PC-3 (cell line): ENCODE measurements at regions not wholly inside any gene's neighbourhood (a gene's known extent, or its start where the extent isn't known, plus 50 kb on each side); places are given as distances from the start of the nearest gene placed in this dataset.

Experiments
- ATAC-seq: fragments of 200-7000 bp; cut with Tn5 transposase; 2 replicates; pipeline ENCODE4 v1.9.1; 2020; ENCODE audit warnings: mild to moderate bottlenecking, moderate library complexity
- BruUV-seq: library from RNA; stranded (reverse); fragments of 400-500 nt; replicated peaks from 2 replicates; lab custom pipeline; 2021; lab: Mats Ljungman, UMichigan
- CTCF ChIA-PET: fragments of 300-600 bp; sonication (Branson Sonifier 250); formaldehyde crosslinking; loops from one replicate; lab custom pipeline; 2022; ENCODE audit warnings: antibody characterized with exemption; lab: Charles Lee
- POLR2A ChIA-PET: fragments of 300-600 bp; sonication (Branson Sonifier 250); formaldehyde crosslinking; loops from one replicate; lab custom pipeline; 2022; ENCODE audit warnings: antibody characterized with exemption; ENCODE audit not compliant: unreplicated experiment; lab: Charles Lee
- DNase-seq: peaks from one replicate; pipeline ENCODE4 v3.0.0-alpha.2; 2015
- H2AFZ ChIP-seq: fragments of 300-600 bp; sonication (generic); 2 replicates; pipeline ENCODE4 v1.6.0; 2016; ENCODE audit warnings: antibody characterized with exemption, low read length
- H3F3A ChIP-seq: fragments of 300-600 bp; sonication (generic); one replicate; pipeline ENCODE4 v1.6.0; 2017; ENCODE audit warnings: antibody characterized with exemption, low read length, control low read depth, mild to moderate bottlenecking; ENCODE audit not compliant: unreplicated experiment
- H3K27ac ChIP-seq: fragments of 300-600 bp; sonication (generic); 2 replicates; pipeline ENCODE4 v1.5.1; 2016; ENCODE audit warnings: mild to moderate bottlenecking, low read length
- H3K27me3 ChIP-seq: fragments of 300-600 bp; sonication (generic); 2 replicates; pipeline ENCODE4 v1.6.1; 2016; ENCODE audit warnings: low read length, mixed read lengths
- H3K36me3 ChIP-seq: fragments of 300-600 bp; sonication (generic); 2 replicates; pipeline ENCODE4 v1.6.1; 2016; ENCODE audit warnings: low read depth, mixed run types, low read length, mixed read lengths
- H3K4me1 ChIP-seq: fragments of 300-600 bp; sonication (generic); 2 replicates; pipeline ENCODE4 v1.5.1; 2016; ENCODE audit warnings: low read length; ENCODE audit not compliant: insufficient read depth
- H3K4me2 ChIP-seq: fragments of 300-600 bp; sonication (generic); 2 replicates; pipeline ENCODE4 v1.6.0; 2016; ENCODE audit warnings: low read length
- H3K4me3 ChIP-seq: fragments of 300-600 bp; sonication (generic); 2 replicates; pipeline ENCODE4 v1.5.1; 2016; ENCODE audit warnings: mild to moderate bottlenecking, low read length, mixed read lengths
- H3K79me2 ChIP-seq: fragments of 300-600 bp; sonication (generic); 2 replicates; pipeline ENCODE4 v1.6.1; 2017; ENCODE audit warnings: low read length, mixed read lengths
- H3K9ac ChIP-seq: fragments of 300-600 bp; sonication (generic); 2 replicates; pipeline ENCODE4 v1.6.0; 2016; ENCODE audit warnings: mild to moderate bottlenecking, low read length
- H3K9me2 ChIP-seq: fragments of 300-600 bp; sonication (generic); replicated peaks from 2 replicates; pipeline ENCODE4 v1.6.1; 2016; ENCODE audit warnings: mixed run types, low read length, mixed read lengths
- H3K9me3 ChIP-seq: fragments of 300-600 bp; sonication (generic); 2 replicates; pipeline ENCODE4 v1.6.1; 2016; ENCODE audit warnings: low read length, mixed read lengths
- H4K20me1 ChIP-seq: fragments of 300-600 bp; sonication (generic); 2 replicates; pipeline ENCODE4 v1.6.1; 2016; ENCODE audit warnings: low read length, mixed read lengths
- CTCF ChIP-seq: fragments of 300-600 bp; sonication (generic); conservative IDR thresholded peaks from 2 replicates; pipeline ENCODE4 v1.5.1; 2017; ENCODE audit warnings: antibody characterized with exemption, low read depth, mild to moderate bottlenecking, low read length
- EZH2 ChIP-seq: fragments of 300-600 bp; sonication (generic); IDR thresholded peaks from one replicate; pipeline ENCODE4 v1.6.1; 2017; ENCODE audit warnings: antibody characterized with exemption, mild to moderate bottlenecking, low read length; ENCODE audit not compliant: unreplicated experiment
- EZH2phosphoT487 ChIP-seq: fragments of 300-600 bp; sonication (generic); IDR thresholded peaks from 2 replicates; pipeline ENCODE4 v1.6.1; 2018; ENCODE audit warnings: mild to moderate bottlenecking, antibody characterized with exemption, low read length, borderline replicate concordance
- intact Hi-C: fragments of 100-400 bp; cut with micrococcal nuclease; formaldehyde crosslinking; loops from 2 replicates; pipeline ENCODE4 v1.9.0; 2023

DNA sequence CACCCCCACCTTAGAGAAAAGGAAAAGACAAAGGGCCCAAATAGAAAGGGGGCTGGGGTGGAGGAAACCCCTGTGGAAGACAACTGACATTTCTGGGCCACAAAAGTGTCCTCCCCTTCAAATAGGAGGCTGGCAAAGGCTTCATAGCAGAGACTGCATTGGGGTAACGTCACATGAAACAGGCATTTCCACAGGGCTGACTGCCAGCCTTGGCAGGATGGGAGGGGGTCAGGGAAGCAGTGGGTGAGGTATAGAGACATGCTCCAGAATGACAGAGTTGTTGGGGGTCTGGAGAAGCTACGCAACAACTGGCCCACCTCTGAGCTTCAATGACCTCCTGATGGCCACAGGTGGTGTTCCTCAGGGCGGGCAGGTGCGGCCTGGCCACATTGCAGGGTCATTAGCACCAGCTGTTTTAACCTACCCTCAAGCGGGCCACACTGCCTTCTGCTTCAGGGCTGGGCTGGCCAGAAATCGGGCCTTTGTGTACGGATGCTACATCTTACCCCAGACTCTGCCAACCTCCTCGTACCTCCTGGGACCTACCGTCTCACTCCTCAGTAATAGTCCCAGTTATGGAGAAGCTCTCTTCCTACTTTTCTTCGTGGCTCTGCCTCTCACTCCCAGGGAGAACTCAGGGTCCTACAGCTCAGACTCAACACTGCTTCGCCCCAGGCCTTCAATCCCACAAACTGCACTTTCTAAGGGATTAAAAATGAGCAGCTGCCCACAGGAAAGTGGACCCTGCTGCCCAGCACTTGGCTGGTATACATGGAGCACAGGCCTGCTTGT is 160.0 kb upstream of the NCAM1 start:
- H2AFZ ChIP-seq, result no peak overlapping the region
- ATAC-seq, result no peak
- H3K4me1 ChIP-seq, result no peaks in the 10 kb centered on the region
- no peak for DNase-seq
- ChIA-PET POLR2A (no interaction called here), CTCF (no interaction called here)
- no peak overlapping the region for H3K9ac ChIP-seq
- H3K27ac ChIP-seq, result no peak overlapping the region
- no peaks in the 10 kb centered on the region for H3K9me2 ChIP-seq
- H4K20me1 ChIP-seq, result no peaks in the 10 kb centered on the region
- intact Hi-C loops, result no loop called here
- H3K9me3 ChIP-seq, result no peaks in the 10 kb centered on the region
- H3K4me2 ChIP-seq, result no peak overlapping the region
- H3K36me3 ChIP-seq, result no peaks in the 10 kb centered on the region
- no peak for TF ChIP-seq EZH2
- no peaks in the 10 kb centered on the region for H3K79me2 ChIP-seq
- H3K4me3 ChIP-seq, result no peak overlapping the region
- no TSS peak for BruUV-seq
- 0 out of 2 replicates have a peak, but pooled peaks cover 3% of the 10 kb centered on the region for H3K27me3 ChIP-seq
- no peaks in the 10 kb centered on the region for H3F3A ChIP-seq

DNA sequence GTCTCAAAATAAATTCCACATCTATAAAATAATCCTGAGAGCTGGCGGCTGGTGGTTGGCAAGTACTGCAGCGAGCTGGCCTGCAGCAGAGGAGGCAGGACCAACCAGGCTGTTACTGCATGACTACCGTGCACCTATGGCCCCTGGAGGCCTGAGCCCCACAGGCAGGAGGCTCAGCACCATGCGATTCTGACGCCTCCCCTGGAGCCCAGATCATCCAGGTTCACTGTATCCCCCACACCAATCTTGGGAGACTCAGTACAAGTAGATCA is 159.5 kb upstream of the NCAM1 start:
- Histone ChIP-seq H3K4me3 (no peak overlapping the region), H3K4me2 (no peak overlapping the region), H3K9ac (no peak overlapping the region), H3K27me3 (0 out of 2 replicates have a peak, but pooled peaks cover 3% of the 10 kb centered on the region), H3K36me3 (no peaks in the 10 kb centered on the region), H3K4me1 (no peaks in the 10 kb centered on the region), H3K27ac (no peak overlapping the region), H3K9me3 (no peaks in the 10 kb centered on the region), H3K9me2 (no peaks in the 10 kb centered on the region), H3F3A (no peaks in the 10 kb centered on the region), H3K79me2 (no peaks in the 10 kb centered on the region), H4K20me1 (no peaks in the 10 kb centered on the region), H2AFZ (no peak overlapping the region)
- no peak for ATAC-seq
- ChIA-PET CTCF (no interaction called here), POLR2A (no interaction called here)
- BruUV-seq, result no TSS peak
- TF ChIP-seq CTCF (no peak), EZH2phosphoT487 (no peak)
- DNase-seq, result no peak
- intact Hi-C loops, result no loop called here

DNA sequence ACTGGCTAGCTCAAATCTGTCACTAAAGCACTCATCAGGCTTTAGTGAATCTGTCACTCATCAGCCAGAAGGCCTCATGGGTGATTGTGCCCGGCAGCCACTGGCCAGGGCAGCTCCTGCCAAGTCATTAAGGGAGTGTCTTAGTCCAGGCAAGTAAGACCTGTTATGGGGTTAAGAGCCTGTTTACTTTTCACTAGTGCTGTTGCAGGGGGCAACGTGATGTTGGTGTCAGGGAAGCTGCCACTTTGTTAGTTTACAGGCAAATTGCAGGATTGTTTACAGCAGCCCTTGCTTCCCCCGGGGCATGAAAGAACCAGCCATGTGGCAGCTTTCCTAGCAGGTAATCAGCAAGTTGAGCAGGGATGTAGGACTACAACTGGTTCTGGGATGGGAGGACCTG is 155.6 kb upstream of the NCAM1 start:
- Histone ChIP-seq H3K4me1 (no peaks in the 10 kb centered on the region), H3K27ac (no peak overlapping the region), H3F3A (no peaks in the 10 kb centered on the region), H3K27me3 (no peaks in the 10 kb centered on the region), H4K20me1 (no peaks in the 10 kb centered on the region), H2AFZ (no peak overlapping the region), H3K9me2 (no peaks in the 10 kb centered on the region), H3K36me3 (no peaks in the 10 kb centered on the region), H3K4me2 (no peak overlapping the region), H3K9ac (no peak overlapping the region), H3K4me3 (no peak overlapping the region), H3K9me3 (no peaks in the 10 kb centered on the region), H3K79me2 (no peaks in the 10 kb centered on the region)
- no peak for ATAC-seq
- DNase-seq, result no peak
- no TSS peak for BruUV-seq
- POLR2A ChIA-PET, result no interaction called here
- CTCF ChIA-PET, result no interaction called here
- intact Hi-C loops, result no loop called here
- TF ChIP-seq CTCF, result no peak
- TF ChIP-seq EZH2phosphoT487, result no peak
- TF ChIP-seq EZH2, result no peak
